Fibroblast of pulmonary artery (primary cell): ENCODE measurements at regions not wholly inside any gene's neighbourhood (a gene's known extent, or its start where the extent isn't known, plus 50 kb on each side); places are given as distances from the start of the nearest gene placed in this dataset.

Source experiments
- DNase-seq: peaks from one replicate; pipeline ENCODE4 v3.0.0-alpha.2; 2010; ENCODE audit warnings: low read depth
- H3K4me3 ChIP-seq: replicated peaks from 2 replicates; pipeline ENCODE4 v1.5.1; 2011; ENCODE audit warnings: low read depth, mild to moderate bottlenecking, control low read depth, low read length, moderate library complexity
- TF ChIP-seq, protein P1 (sequence below): IDR thresholded peaks from 2 replicates; pipeline ENCODE4 v1.5.1; 2011; ENCODE audit warnings: mild to moderate bottlenecking, control low read depth, low read length, inconsistent platforms; ENCODE audit errors: missing control alignments

- TF ChIP-seq, protein P1, sequence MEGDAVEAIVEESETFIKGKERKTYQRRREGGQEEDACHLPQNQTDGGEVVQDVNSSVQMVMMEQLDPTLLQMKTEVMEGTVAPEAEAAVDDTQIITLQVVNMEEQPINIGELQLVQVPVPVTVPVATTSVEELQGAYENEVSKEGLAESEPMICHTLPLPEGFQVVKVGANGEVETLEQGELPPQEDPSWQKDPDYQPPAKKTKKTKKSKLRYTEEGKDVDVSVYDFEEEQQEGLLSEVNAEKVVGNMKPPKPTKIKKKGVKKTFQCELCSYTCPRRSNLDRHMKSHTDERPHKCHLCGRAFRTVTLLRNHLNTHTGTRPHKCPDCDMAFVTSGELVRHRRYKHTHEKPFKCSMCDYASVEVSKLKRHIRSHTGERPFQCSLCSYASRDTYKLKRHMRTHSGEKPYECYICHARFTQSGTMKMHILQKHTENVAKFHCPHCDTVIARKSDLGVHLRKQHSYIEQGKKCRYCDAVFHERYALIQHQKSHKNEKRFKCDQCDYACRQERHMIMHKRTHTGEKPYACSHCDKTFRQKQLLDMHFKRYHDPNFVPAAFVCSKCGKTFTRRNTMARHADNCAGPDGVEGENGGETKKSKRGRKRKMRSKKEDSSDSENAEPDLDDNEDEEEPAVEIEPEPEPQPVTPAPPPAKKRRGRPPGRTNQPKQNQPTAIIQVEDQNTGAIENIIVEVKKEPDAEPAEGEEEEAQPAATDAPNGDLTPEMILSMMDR: no peak
- H3K4me3 ChIP-seq: no peak overlapping the region
- no peak for DNase-seq
Observed at GRCh38 chr17:27069842-27070508, 223.9 kb upstream of the WSB1 start.

DNA sequence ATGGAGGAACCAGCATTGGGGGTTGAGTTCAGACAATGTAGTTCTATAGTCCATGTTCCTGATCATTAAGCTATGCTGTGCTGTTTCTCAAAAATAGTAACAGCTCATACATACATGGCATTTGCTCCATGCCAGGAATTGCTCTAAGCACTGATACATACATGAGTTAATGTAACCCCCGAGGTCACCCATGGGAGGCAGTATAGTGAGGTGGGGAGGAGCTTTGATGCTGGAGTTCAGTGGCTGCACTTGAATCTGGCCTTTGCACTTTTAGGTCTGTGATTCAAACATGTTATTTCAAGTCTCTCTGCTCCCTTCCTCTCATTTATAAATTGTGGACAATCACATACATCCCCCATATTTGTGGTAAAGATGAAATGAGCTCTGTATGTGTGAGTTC lies 223.1 kb upstream of the WSB1 start:
- no peak for DNase-seq
- TF ChIP-seq, protein P1: no peak
- no peak overlapping the region for H3K4me3 ChIP-seq

- TF ChIP-seq, protein P1: no peak
Observed at GRCh38 chr17:27072885-27073284, 221.0 kb upstream of the WSB1 start.

GRCh38 chr17:27076814-27077213 lies 217.1 kb upstream of the WSB1 start:
- no peak overlapping the region for H3K4me3 ChIP-seq
- TF ChIP-seq, protein P1: no peak
- no peak for DNase-seq

More at GRCh38 chr17:27072885-27073284, 221.0 kb upstream of the WSB1 start:
- no peak overlapping the region for H3K4me3 ChIP-seq
- DNase-seq: no peak

DNA sequence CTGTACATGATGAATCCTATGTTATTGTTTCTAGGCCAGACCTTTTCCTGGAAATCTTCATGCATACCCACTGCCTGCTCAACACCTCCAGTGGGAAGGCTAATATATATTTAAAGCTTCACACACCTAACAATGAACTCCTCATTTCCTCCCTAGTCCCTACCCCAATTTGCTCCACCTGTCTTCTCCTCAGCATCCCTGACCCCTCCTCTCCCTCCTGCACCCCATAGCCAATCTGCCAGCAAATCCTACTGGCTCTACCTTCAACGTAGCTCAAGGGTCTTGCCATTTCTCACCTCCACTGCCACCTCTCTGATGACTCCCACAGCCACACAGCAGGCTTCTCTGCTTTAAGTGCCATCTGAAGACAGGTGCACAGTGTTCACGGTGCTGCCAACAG lies 215.6 kb upstream of the WSB1 start:
- no peak for DNase-seq
- no peak overlapping the region for H3K4me3 ChIP-seq
- TF ChIP-seq, protein P1: no peak

DNA sequence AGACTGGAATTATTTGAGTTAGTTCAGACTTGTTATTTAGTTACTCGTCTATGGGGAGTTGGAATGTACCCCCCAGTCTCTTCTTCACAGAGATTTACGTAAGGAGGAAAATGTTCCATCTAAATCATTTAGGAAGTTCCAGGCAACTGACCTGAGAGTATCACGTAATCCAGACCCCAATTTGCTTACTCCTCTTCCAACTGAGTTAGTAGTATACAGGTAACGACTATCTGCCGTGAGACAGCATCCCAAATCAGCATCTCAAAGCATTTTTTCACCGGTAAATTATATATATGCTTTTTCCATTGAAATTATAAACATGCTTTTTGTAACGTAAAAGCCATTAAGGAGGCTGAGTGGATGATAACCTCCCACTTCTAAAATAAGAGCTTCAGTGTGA lies 214.3 kb upstream of the WSB1 start:
- DNase-seq: no peak
- TF ChIP-seq, protein P1: no peak
- H3K4me3 ChIP-seq: no peak overlapping the region

DNA sequence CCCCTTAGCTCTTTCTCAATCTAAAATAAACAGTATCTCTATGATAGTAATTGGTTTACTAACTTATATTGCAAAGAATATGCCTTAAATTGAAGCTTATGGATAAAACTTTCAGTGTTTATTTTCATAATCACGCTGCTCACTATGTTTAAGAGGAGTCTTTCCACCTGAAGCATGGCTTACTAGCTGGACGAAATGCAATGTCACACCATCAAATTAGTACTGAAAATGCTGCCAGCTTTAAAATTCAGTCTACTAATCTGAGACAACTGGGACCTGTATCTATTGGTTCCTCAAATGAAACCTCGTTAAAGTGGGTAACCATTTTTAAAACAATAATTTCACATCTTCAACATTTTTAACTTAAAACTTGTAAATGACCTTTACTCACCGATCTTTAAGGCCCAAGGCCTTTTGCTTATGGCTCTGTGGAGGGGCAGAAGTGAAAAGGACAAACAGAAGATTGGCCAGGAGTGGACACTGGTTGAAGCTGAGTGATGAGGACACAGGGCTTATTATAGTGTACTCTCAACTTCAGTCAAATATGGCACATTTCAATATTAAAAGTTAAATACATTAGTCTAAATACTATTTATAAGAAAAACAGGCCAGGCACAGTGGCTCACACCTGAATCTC lies 212.8 kb upstream of the WSB1 start:
- no peak for DNase-seq
- TF ChIP-seq, protein P1: no peak
- H3K4me3 ChIP-seq: no peak overlapping the region
